ENCODE measurements at regions not wholly inside any gene's neighbourhood (a gene's known extent, or its start where the extent isn't known, plus 50 kb on each side); places are given as distances from the start of the nearest gene placed in this dataset.
"Not testable (repeated sequence)": the region's sequence is repeated elsewhere in the genome, so short reads cannot be mapped to it uniquely, and the experiment has no call there.

- DNase-seq: no peak
Observed at GRCh38 chr3:177601152-177601551, 403.9 kb upstream of the TBL1XR1 start.

- no peak for DNase-seq
Observed at GRCh38 chr3:177602601-177603147, 405.4 kb upstream of the TBL1XR1 start.

- no peak for DNase-seq
Observed at GRCh38 chr3:177603148-177603603, 405.9 kb upstream of the TBL1XR1 start.

- DNase-seq: no peak
Observed at GRCh38 chr3:177604181-177604580, 406.9 kb upstream of the TBL1XR1 start.

- DNase-seq: no peak
Observed at GRCh38 chr3:177606891-177607290, 409.6 kb upstream of the TBL1XR1 start.

- DNase-seq: no peak
Observed at GRCh38 chr3:177607589-177607988, 410.3 kb upstream of the TBL1XR1 start.

- DNase-seq: no peak
Observed at GRCh38 chr3:177608443-177608842, 411.2 kb upstream of the TBL1XR1 start.

- DNase-seq: no peak
Observed at GRCh38 chr3:177609613-177610012, 412.3 kb upstream of the TBL1XR1 start.

GRCh38 chr3:177610262-177610661 lies 413.0 kb upstream of the TBL1XR1 start:
- no peak for DNase-seq

GRCh38 chr3:177610686-177611633 lies 413.7 kb upstream of the TBL1XR1 start:
- DNase-seq: peak; percentile 45

- DNase-seq: no peak
Observed at GRCh38 chr3:177611752-177612334, 414.6 kb upstream of the TBL1XR1 start.

- no peak for DNase-seq
Observed at GRCh38 chr3:177613901-177614300, 416.6 kb upstream of the TBL1XR1 start.

GRCh38 chr3:177615015-177615414 lies 417.7 kb upstream of the TBL1XR1 start:
- DNase-seq: no peak

- no peak for DNase-seq
Observed at GRCh38 chr3:177618873-177619733, 421.8 kb upstream of the TBL1XR1 start.

- no peak for DNase-seq
Observed at GRCh38 chr3:177620073-177620472, 422.8 kb upstream of the TBL1XR1 start.

GRCh38 chr3:177622520-177622919 lies 425.2 kb upstream of the TBL1XR1 start:
- DNase-seq: no peak

GRCh38 chr3:177622982-177623617 lies 425.8 kb upstream of the TBL1XR1 start:
- DNase-seq: no peak

- no peak for DNase-seq
Observed at GRCh38 chr3:177624528-177625495, 427.5 kb upstream of the TBL1XR1 start.

- DNase-seq: no peak
Observed at GRCh38 chr3:177626045-177626444, 428.8 kb upstream of the TBL1XR1 start.

- DNase-seq: not testable (repeated sequence)
Observed at GRCh38 chr3:177628095-177628719, 430.9 kb upstream of the TBL1XR1 start.
